ENCODE measurements at regions not wholly inside any gene's neighbourhood (a gene's known extent, or its start where the extent isn't known, plus 50 kb on each side); places are given as distances from the start of the nearest gene placed in this dataset.

DNA sequence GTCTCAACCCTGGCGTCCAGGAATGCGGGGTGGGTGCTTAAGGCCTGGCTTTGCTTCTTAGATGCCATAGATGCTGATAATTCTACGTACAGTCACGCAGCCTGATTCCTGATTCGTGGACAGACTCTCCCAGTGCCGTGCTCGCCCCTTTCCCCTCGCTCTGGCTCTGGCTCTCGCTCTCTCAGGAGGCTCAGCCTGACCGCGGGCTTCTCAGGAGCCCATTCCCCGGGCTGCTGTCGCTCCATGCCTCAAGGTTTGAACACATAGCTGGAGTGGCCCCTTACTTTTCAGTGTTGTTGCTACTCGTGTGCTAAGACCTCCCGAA, 59.2 kb upstream of the ZC4H2 start:
- in situ Hi-C loops (cut with HindIII; ENCODE audit: low pct_unique_long_range_greater_than_20kb, low sequenced_read_pairs) (no loop called here), intact Hi-C loops (cut with micrococcal nuclease; ENCODE audit: unreplicated experiment) (no loop called here)
- Histone ChIP-seq H3K36me3 (ENCODE audit: control insufficient read depth, insufficient read depth, low read length) (no peaks in the 10 kb centered on the region), H3K4me1 (ENCODE audit: control insufficient read depth, insufficient read depth, low read length) (peaks cover 4% of the 10 kb centered on the region; the same call in 1 of the 2 replicates), H3K9me3 (ENCODE audit: control insufficient read depth, insufficient read depth, low read depth, low read length) (no peaks in the 10 kb centered on the region), H3K27me3 (ENCODE audit: control insufficient read depth, insufficient read depth, low read length) (no peaks in the 10 kb centered on the region), H3K4me3 (ENCODE audit: low read depth in 2 of 2, low read length in 2 of 2) (peak overlapping the region; percentile 66 to 87), H3K27ac (ENCODE audit: low read length) (peak overlapping the region; percentile 83)
- CTCF ChIA-PET = interaction anchor here (0.7 to 1.2 kb wide), 2 partner anchors 161 to 1349 kb away, joined by 4 to 6 read pairs; no protein-coding TSS in a partner anchor
- peak; percentile 49 for ATAC-seq
- TF ChIP-seq POLR2AphosphoS5 (IDR thresholded peaks at IDR 0.05; ENCODE audit: low read depth, low read length) (no peak), CTCF (IDR thresholded peaks at IDR 0.05) (no peak), TCF7L2 (IDR thresholded peaks at IDR 0.05; ENCODE audit: low read depth, low read length) (no peak), SIN3A (IDR thresholded peaks at IDR 0.05; ENCODE audit: borderline replicate concordance, insufficient read depth, low read depth, low read length) (no peak), REST (IDR thresholded peaks at IDR 0.05; ENCODE audit: insufficient read depth in 1 of 2, low read depth in 2 of 2, low read length in 1 of 2) (no peak)
- no peak for DNase-seq (ENCODE audit: low read depth, low spot score)
- no TSS peak for BruUV-seq (replicated peaks)
- POLR2A ChIA-PET = no interaction called here

GRCh38 chrX:65034668-65035445, 58.6 kb upstream of the ZC4H2 start, which contains the start of gene ZC3H12B:
TSS of gene ZC3H12B (plus strand) at chrX:65034826.
- no TSS peak for BruUV-seq (replicated peaks)
- H3K4me3 ChIP-seq (ENCODE audit: low read depth in 2 of 2, low read length in 2 of 2) = peak within 1 kb of the TSS; percentile 66 to 87
- in situ Hi-C loops (cut with HindIII; ENCODE audit: low pct_unique_long_range_greater_than_20kb, low sequenced_read_pairs) (no loop called here), intact Hi-C loops (cut with micrococcal nuclease; ENCODE audit: unreplicated experiment) (no loop called here)
- ChIA-PET CTCF (interaction anchor here (0.6 to 1.2 kb wide), 6 partner anchors 10 to 1348 kb away, joined by 3 to 6 read pairs (median 4); no protein-coding TSS in a partner anchor), POLR2A (interaction anchor here (0.6 to 0.7 kb wide), 2 partner anchors 14 to 29 kb away, joined by 3 read pairs; no protein-coding TSS in a partner anchor)
- H3K9me3 ChIP-seq (ENCODE audit: control insufficient read depth, insufficient read depth, low read depth, low read length) = no peaks in the 10 kb centered on the region
- peak within 1 kb of the TSS; percentile 83 for H3K27ac ChIP-seq (ENCODE audit: low read length)
- TF ChIP-seq CTCF (IDR thresholded peaks at IDR 0.05) (peak; percentile 83), REST (IDR thresholded peaks at IDR 0.05; ENCODE audit: insufficient read depth in 1 of 2, low read depth in 2 of 2, low read length in 1 of 2) (no peak), TCF7L2 (IDR thresholded peaks at IDR 0.05; ENCODE audit: low read depth, low read length) (no peak), SIN3A (IDR thresholded peaks at IDR 0.05; ENCODE audit: borderline replicate concordance, insufficient read depth, low read depth, low read length) (0 out of 2 replicates have a peak, but pooled peaks have one; percentile 30)
- H3K27me3 ChIP-seq (ENCODE audit: control insufficient read depth, insufficient read depth, low read length) = no peaks in the 10 kb centered on the region
- DNase-seq (ENCODE audit: low read depth, low spot score) = no peak
- peak; percentile 97 for ATAC-seq
- H3K4me1 ChIP-seq (ENCODE audit: control insufficient read depth, insufficient read depth, low read length) = peaks cover 4% of the 10 kb centered on the region; the same call in 1 of the 2 replicates
- H3K36me3 ChIP-seq (ENCODE audit: control insufficient read depth, insufficient read depth, low read length) = no peaks in the 10 kb centered on the region

Data from Panc1 (cell line).